WTC11 (cell line): ENCODE measurements at regions not wholly inside any gene's neighbourhood (a gene's known extent, or its start where the extent isn't known, plus 50 kb on each side); places are given as distances from the start of the nearest gene placed in this dataset.

ENCODE experiments used
- CREB1 ChIP-seq: sonication (generic); formaldehyde crosslinking; IDR thresholded peaks from 2 replicates; pipeline ENCODE4 v1.8.0; 2023; ENCODE audit warnings: mild to moderate bottlenecking, missing genetic modification reagents
- ETV6 ChIP-seq: sonication (generic); formaldehyde crosslinking; IDR thresholded peaks from 2 replicates; pipeline ENCODE4 v1.8.1; 2022; ENCODE audit warnings: mild to moderate bottlenecking, missing genetic modification reagents
- TEAD4 ChIP-seq: sonication (generic); formaldehyde crosslinking; IDR thresholded peaks from 2 replicates; pipeline ENCODE4 v1.8.0; 2022; ENCODE audit warnings: mild to moderate bottlenecking, missing genetic modification reagents
- ZNF416 ChIP-seq: fragments of 250-450 bp; sonication (Bioruptor Pico); IDR thresholded peaks from 2 replicates; pipeline ENCODE4 v1.9.0; 2021; ENCODE audit warnings: mild to moderate bottlenecking, inconsistent platforms
- TF ChIP-seq, protein P1 (sequence below): fragments of 200-600 bp; IDR thresholded peaks from 2 replicates; pipeline ENCODE4 v1.8.0; 2022; ENCODE audit warnings: antibody characterized with exemption
- TF ChIP-seq, protein P2 (sequence below): sonication (generic); formaldehyde crosslinking; IDR thresholded peaks from 2 replicates; pipeline ENCODE4 v1.8.1; 2023; ENCODE audit warnings: mild to moderate bottlenecking, missing genetic modification reagents
- TF ChIP-seq, protein P3 (sequence below): sonication (generic); formaldehyde crosslinking; IDR thresholded peaks from 2 replicates; pipeline ENCODE4 v1.8.1; 2022; ENCODE audit warnings: low read depth, missing genetic modification reagents, borderline replicate concordance
- TF ChIP-seq, protein P4 (sequence below): sonication (generic); formaldehyde crosslinking; IDR thresholded peaks from 2 replicates; pipeline ENCODE4 v1.8.1; 2022; ENCODE audit warnings: mild to moderate bottlenecking, moderate library complexity, missing genetic modification reagents

DNA sequence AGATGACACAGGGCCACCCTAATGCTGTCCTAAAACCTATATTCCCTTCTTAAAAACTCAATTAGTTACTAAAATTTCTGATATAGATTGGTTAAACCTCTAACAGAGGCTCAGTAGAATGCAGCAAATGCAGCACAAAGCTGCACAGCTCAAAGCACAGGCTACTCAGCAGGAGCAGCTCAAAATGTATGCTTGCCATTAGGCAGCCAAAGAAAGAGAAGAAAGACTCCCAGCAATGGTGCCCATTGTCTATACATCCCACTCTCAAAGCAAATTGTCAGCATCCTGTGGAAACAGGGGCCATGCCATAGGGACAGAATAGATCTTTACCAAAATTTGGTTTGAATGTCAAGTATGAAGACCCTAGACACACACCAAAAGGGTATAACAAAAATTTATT lies 73.5 kb downstream of the TFPI2 start:
- TF ChIP-seq, protein P1, sequence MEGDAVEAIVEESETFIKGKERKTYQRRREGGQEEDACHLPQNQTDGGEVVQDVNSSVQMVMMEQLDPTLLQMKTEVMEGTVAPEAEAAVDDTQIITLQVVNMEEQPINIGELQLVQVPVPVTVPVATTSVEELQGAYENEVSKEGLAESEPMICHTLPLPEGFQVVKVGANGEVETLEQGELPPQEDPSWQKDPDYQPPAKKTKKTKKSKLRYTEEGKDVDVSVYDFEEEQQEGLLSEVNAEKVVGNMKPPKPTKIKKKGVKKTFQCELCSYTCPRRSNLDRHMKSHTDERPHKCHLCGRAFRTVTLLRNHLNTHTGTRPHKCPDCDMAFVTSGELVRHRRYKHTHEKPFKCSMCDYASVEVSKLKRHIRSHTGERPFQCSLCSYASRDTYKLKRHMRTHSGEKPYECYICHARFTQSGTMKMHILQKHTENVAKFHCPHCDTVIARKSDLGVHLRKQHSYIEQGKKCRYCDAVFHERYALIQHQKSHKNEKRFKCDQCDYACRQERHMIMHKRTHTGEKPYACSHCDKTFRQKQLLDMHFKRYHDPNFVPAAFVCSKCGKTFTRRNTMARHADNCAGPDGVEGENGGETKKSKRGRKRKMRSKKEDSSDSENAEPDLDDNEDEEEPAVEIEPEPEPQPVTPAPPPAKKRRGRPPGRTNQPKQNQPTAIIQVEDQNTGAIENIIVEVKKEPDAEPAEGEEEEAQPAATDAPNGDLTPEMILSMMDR, result no peak
- TF ChIP-seq, protein P2, sequence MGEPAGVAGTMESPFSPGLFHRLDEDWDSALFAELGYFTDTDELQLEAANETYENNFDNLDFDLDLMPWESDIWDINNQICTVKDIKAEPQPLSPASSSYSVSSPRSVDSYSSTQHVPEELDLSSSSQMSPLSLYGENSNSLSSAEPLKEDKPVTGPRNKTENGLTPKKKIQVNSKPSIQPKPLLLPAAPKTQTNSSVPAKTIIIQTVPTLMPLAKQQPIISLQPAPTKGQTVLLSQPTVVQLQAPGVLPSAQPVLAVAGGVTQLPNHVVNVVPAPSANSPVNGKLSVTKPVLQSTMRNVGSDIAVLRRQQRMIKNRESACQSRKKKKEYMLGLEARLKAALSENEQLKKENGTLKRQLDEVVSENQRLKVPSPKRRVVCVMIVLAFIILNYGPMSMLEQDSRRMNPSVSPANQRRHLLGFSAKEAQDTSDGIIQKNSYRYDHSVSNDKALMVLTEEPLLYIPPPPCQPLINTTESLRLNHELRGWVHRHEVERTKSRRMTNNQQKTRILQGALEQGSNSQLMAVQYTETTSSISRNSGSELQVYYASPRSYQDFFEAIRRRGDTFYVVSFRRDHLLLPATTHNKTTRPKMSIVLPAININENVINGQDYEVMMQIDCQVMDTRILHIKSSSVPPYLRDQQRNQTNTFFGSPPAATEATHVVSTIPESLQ (CRISPR knock-in tag), result no peak
- TF ChIP-seq TEAD4 (CRISPR knock-in tag), result no peak
- TF ChIP-seq CREB1 (CRISPR knock-in tag), result no peak
- TF ChIP-seq, protein P3, sequence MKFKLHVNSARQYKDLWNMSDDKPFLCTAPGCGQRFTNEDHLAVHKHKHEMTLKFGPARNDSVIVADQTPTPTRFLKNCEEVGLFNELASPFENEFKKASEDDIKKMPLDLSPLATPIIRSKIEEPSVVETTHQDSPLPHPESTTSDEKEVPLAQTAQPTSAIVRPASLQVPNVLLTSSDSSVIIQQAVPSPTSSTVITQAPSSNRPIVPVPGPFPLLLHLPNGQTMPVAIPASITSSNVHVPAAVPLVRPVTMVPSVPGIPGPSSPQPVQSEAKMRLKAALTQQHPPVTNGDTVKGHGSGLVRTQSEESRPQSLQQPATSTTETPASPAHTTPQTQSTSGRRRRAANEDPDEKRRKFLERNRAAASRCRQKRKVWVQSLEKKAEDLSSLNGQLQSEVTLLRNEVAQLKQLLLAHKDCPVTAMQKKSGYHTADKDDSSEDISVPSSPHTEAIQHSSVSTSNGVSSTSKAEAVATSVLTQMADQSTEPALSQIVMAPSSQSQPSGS (CRISPR knock-in tag), result no peak
- TF ChIP-seq ETV6 (CRISPR knock-in tag), result no peak
- TF ChIP-seq, protein P4, sequence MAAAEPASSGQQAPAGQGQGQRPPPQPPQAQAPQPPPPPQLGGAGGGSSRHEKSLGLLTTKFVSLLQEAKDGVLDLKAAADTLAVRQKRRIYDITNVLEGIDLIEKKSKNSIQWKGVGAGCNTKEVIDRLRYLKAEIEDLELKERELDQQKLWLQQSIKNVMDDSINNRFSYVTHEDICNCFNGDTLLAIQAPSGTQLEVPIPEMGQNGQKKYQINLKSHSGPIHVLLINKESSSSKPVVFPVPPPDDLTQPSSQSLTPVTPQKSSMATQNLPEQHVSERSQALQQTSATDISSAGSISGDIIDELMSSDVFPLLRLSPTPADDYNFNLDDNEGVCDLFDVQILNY (CRISPR knock-in tag), result no peak
- no peak for TF ChIP-seq ZNF416 (CRISPR knock-in tag)
